Upper lobe of left lung (tissue), 6 donors: ENCODE measurements at regions not wholly inside any gene's neighbourhood (a gene's known extent, or its start where the extent isn't known, plus 50 kb on each side); places are given as distances from the start of the nearest gene placed in this dataset.

Source experiments
- ATAC-seq, 2 donors: fragments of 200-7000 bp; cut with Tn5 transposase; one replicate each; pipeline ENCODE4 v1.9.1; 2022; ENCODE audit warnings: mild to moderate bottlenecking in 2 of 2, moderate library complexity in 2 of 2; ENCODE audit not compliant: low FRiP score in 2 of 2
- DNase-seq, 2 donors: peaks; one replicate each; pipeline ENCODE4 v3.0.0-alpha.2; 2019 to 2020
- H3K27ac ChIP-seq, 4 donors: fragments of 200-600 bp; sonication (generic); one replicate each; pipeline ENCODE4 v1.5.1; 2016 to 2019
- H3K27me3 ChIP-seq, 4 donors: fragments of 200-600 bp; sonication (generic); one replicate each; pipeline ENCODE4 v1.5.1; 2017 to 2019
- H3K36me3 ChIP-seq, 4 donors: fragments of 200-600 bp; sonication (generic); one replicate each; pipeline ENCODE4 v1.5.1; 2016 to 2019
- H3K4me1 ChIP-seq, 4 donors: fragments of 200-600 bp; sonication (generic); one replicate each; pipeline ENCODE4 v1.5.1; 2018 to 2019
- H3K4me3 ChIP-seq, 4 donors: fragments of 200-600 bp; sonication (generic); one replicate each; pipeline ENCODE4 v1.5.1; 2017 to 2019; ENCODE audit warnings: mild to moderate bottlenecking in 2 of 4, moderate library complexity in 1 of 4
- H3K9me3 ChIP-seq, 4 donors: fragments of 200-600 bp; sonication (generic); one replicate each; pipeline ENCODE4 v1.5.1; 2018 to 2019
- CTCF ChIP-seq, 6 experiments: fragments of 450-650 bp in 4 of 6; fragments of 200-600 bp in 2 of 6; sonication (generic) in 2 of 6; IDR thresholded peaks; one replicate each; pipeline ENCODE4 v1.5.1; 2016 to 2019; ENCODE audit warnings: antibody characterized with exemption in 6 of 6
- EP300 ChIP-seq, 4 donors: sonication (generic); formaldehyde crosslinking; IDR thresholded peaks; one replicate each; pipeline ENCODE4 v1.5.1; 2017; ENCODE audit warnings: antibody characterized with exemption in 4 of 4, control low read depth in 2 of 4
- POLR2A ChIP-seq, 4 donors: fragments of 450-650 bp; IDR thresholded peaks; one replicate each; pipeline ENCODE4 v1.5.1; 2016 to 2017; ENCODE audit warnings: antibody characterized with exemption in 4 of 4, mild to moderate bottlenecking in 2 of 4
- POLR2AphosphoS5 ChIP-seq, 2 donors: sonication (generic); formaldehyde crosslinking; IDR thresholded peaks; one replicate each; pipeline ENCODE4 v1.5.1; 2017; ENCODE audit warnings: antibody characterized with exemption in 2 of 2
- WGBS, 2 donors: methylation state at CpG; one replicate each; pipeline ENCODE4 v1.1.5; 2017 to 2018; 5-methylcytosine and 5-hydroxymethylcytosine counted together
- donor health status: DM: no; HTN: no; CAD: no; lungs with moderate emphysema.
- donor health status: DM: no; HTN: yes; CAD: no; lungs with severe emphysema.

- no peak overlapping the region for H3K27ac ChIP-seq
- ATAC-seq (no peak), DNase-seq (no peak)
- H3K36me3 ChIP-seq: no peaks in the 10 kb centered on the region
- no peak overlapping the region for H3K4me3 ChIP-seq
- no peaks in the 10 kb centered on the region for H3K27me3 ChIP-seq
- no peaks in the 10 kb centered on the region for H3K9me3 ChIP-seq
- no peaks in the 10 kb centered on the region for H3K4me1 ChIP-seq
- TF ChIP-seq EP300 (IDR thresholded peaks at IDR 0.05) (no peak), CTCF (IDR thresholded peaks at IDR 0.05) (no peak), POLR2A (IDR thresholded peaks at IDR 0.05) (no peak), POLR2AphosphoS5 (IDR thresholded peaks at IDR 0.05) (no peak)
Measured at GRCh38 chr9:12497790-12498189, 195.4 kb upstream of the TYRP1 start.

- H3K9me3 ChIP-seq: no peaks in the 10 kb centered on the region
- no peak for TF ChIP-seq POLR2A (IDR thresholded peaks at IDR 0.05)
- TF ChIP-seq EP300 (IDR thresholded peaks at IDR 0.05): no peak
- no peak for TF ChIP-seq CTCF (IDR thresholded peaks at IDR 0.05)
- no peak for TF ChIP-seq POLR2AphosphoS5 (IDR thresholded peaks at IDR 0.05)
- H3K36me3 ChIP-seq: no peaks in the 10 kb centered on the region
- 82 to 86% methylated on average over 4 of the region's 4 CpGs for WGBS, 2 donors
- H3K4me1 ChIP-seq: no peaks in the 10 kb centered on the region
- H3K27ac ChIP-seq: no peak overlapping the region
- H3K4me3 ChIP-seq: no peak overlapping the region
- no peak for ATAC-seq
- DNase-seq: no peak
- H3K27me3 ChIP-seq: no peaks in the 10 kb centered on the region
Measured at GRCh38 chr9:12502520-12502919, 190.7 kb upstream of the TYRP1 start.

GRCh38 chr9:12503606-12504122 is 189.5 kb upstream of the TYRP1 start:
- no peak for TF ChIP-seq POLR2A (IDR thresholded peaks at IDR 0.05)
- no peak for TF ChIP-seq CTCF (IDR thresholded peaks at IDR 0.05)
- TF ChIP-seq EP300 (IDR thresholded peaks at IDR 0.05): no peak
- no peak for TF ChIP-seq POLR2AphosphoS5 (IDR thresholded peaks at IDR 0.05)
- Histone ChIP-seq H3K9me3 (no peaks in the 10 kb centered on the region), H3K36me3 (no peaks in the 10 kb centered on the region), H3K4me3 (no peak overlapping the region), H3K4me1 (no peaks in the 10 kb centered on the region), H3K27me3 (no peaks in the 10 kb centered on the region), H3K27ac (no peak overlapping the region)
- 55 to 57% methylated on average over 2 of the region's 2 CpGs for WGBS, 2 donors
- ATAC-seq (no peak), DNase-seq (no peak)

- whole genome bisulfite sequencing, 2 donors: 45 to 52% methylated on average over 3 of the region's 3 CpGs
- H3K27me3 ChIP-seq: no peaks in the 10 kb centered on the region
- DNase-seq (no peak), ATAC-seq (no peak)
- no peaks in the 10 kb centered on the region for H3K36me3 ChIP-seq
- H3K27ac ChIP-seq: no peak overlapping the region
- no peak overlapping the region for H3K4me3 ChIP-seq
- no peaks in the 10 kb centered on the region for H3K9me3 ChIP-seq
- no peaks in the 10 kb centered on the region for H3K4me1 ChIP-seq
- no peak for TF ChIP-seq EP300 (IDR thresholded peaks at IDR 0.05)
- TF ChIP-seq POLR2AphosphoS5 (IDR thresholded peaks at IDR 0.05): no peak
- no peak for TF ChIP-seq POLR2A (IDR thresholded peaks at IDR 0.05)
- TF ChIP-seq CTCF (IDR thresholded peaks at IDR 0.05): no peak
Measured at GRCh38 chr9:12510551-12510950, 182.6 kb upstream of the TYRP1 start.

GRCh38 chr9:12511726-12512125 is 181.5 kb upstream of the TYRP1 start:
- no peaks in the 10 kb centered on the region for H3K4me1 ChIP-seq
- H3K9me3 ChIP-seq: no peaks in the 10 kb centered on the region
- ATAC-seq (no peak), DNase-seq (no peak)
- no peak overlapping the region for H3K27ac ChIP-seq
- 49 to 74% methylated on average over 1 of the region's 1 CpG for WGBS, 2 donors
- H3K27me3 ChIP-seq: no peaks in the 10 kb centered on the region
- H3K36me3 ChIP-seq: no peaks in the 10 kb centered on the region
- no peak overlapping the region for H3K4me3 ChIP-seq
- TF ChIP-seq POLR2A (IDR thresholded peaks at IDR 0.05): no peak
- TF ChIP-seq CTCF (IDR thresholded peaks at IDR 0.05): no peak
- no peak for TF ChIP-seq EP300 (IDR thresholded peaks at IDR 0.05)
- TF ChIP-seq POLR2AphosphoS5 (IDR thresholded peaks at IDR 0.05): no peak
